ENCODE measurements at regions not wholly inside any gene's neighbourhood (a gene's known extent, or its start where the extent isn't known, plus 50 kb on each side); places are given as distances from the start of the nearest gene placed in this dataset.

GRCh38 chr13:39892721-39893685 is 237.5 kb downstream of the COG6 start:
- TF ChIP-seq CTCF (IDR thresholded peaks at IDR 0.05; ENCODE audit: low read depth, low read length) = no peak
- no peak for DNase-seq (ENCODE audit: extremely low read depth, low read depth)

DNA sequence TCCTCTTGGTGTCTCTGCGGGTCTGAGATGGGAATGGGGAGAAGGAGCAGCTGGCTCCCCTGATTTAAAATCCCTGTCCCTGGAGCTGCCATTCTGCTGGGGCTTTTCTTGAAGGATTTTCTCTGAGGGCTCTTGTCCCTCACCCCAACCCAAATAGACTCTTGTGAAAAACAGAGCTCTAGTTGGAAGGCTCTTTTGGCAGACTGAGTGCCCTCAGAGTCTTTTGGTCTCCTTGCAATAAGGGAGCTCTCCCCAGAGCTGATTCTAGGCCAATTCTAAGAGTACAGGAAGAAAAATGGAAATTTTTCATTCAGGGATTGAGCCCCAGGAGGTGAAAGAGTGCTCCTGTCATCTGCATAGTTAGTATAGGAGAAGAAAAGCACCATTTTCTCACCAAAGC is 238.3 kb downstream of the COG6 start:
- TF ChIP-seq CTCF (IDR thresholded peaks at IDR 0.05; ENCODE audit: low read depth, low read length) = no peak
- DNase-seq (ENCODE audit: extremely low read depth, low read depth) = no peak

DNA sequence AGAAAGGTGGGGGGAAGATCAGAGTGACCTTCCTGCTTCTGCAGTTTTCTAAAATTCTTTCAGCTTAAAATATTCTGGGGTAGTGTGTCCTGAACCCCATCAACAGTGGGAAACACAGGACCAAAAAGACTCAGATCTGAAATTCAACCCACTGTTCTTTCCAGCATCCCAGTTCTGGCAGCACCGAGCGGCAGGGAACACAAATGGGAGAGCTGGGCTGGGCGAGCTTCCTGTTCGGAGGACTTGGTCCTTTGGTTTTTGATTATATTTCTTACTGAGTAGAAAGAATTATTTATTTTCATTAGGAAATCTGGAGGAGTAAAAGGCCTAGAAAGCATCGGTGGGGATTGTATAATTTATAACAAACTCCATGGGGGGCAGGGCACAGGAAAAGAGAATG is 239.1 kb downstream of the COG6 start:
- no peak for TF ChIP-seq CTCF (IDR thresholded peaks at IDR 0.05; ENCODE audit: low read depth, low read length)
- DNase-seq (ENCODE audit: extremely low read depth, low read depth) = no peak

- DNase-seq (ENCODE audit: extremely low read depth, low read depth) = no peak
- no peak for TF ChIP-seq CTCF (IDR thresholded peaks at IDR 0.05; ENCODE audit: low read depth, low read length)
Measured at GRCh38 chr13:39895254-39895653, 239.8 kb downstream of the COG6 start.

DNA sequence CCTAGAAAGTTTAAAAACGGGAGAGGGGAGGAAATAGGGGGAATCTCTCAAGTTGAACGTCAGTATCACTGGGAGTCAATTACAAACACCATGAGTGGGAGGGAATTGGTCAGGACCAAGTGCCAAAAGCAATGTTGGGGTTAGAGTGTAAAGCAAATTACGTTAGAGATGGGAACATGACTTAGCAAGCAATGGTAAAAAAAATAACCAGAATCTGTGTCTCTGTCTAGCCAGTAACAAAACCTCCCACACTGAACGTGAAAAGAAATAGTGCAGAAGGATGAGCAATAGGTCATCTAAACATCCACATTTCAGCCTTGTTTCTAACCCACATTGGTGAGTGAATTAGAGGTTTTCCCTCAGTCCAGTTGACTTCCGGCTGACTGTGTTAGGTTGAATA is 242.2 kb downstream of the COG6 start:
- no peak for TF ChIP-seq CTCF (IDR thresholded peaks at IDR 0.05; ENCODE audit: low read depth, low read length)
- DNase-seq (ENCODE audit: extremely low read depth, low read depth) = no peak

DNA sequence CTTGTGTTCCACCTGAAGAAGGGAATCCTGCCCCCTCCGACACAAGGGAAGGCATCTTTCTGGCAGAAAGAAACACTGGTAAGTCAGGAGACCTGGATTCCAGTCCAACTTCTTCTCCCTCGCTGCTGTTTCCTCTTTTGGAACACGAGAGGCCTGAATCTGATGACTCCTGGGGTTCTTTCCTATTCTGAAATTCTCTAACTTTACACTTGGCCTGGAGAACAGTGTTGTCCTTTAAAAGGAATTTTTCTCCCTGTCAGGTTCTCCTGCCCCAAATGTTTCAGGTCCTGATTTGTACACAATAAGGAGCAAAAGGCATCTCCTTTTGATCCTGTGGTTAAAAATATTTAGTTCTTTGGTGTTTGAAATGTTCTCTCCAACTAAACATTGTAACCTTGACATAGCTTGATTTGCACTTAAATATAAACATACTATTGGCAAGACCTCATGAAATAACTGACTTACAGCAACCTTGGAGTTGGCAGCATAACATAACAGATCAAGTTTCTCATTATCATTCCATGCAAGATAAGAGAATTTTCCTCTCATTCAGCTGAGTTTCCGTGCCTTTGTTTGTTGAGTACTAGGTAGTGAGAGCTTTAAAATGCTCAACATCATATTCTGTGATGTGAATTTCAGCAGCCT is 244.8 kb downstream of the COG6 start:
- no peak for TF ChIP-seq CTCF (IDR thresholded peaks at IDR 0.05; ENCODE audit: low read depth, low read length)

DNA sequence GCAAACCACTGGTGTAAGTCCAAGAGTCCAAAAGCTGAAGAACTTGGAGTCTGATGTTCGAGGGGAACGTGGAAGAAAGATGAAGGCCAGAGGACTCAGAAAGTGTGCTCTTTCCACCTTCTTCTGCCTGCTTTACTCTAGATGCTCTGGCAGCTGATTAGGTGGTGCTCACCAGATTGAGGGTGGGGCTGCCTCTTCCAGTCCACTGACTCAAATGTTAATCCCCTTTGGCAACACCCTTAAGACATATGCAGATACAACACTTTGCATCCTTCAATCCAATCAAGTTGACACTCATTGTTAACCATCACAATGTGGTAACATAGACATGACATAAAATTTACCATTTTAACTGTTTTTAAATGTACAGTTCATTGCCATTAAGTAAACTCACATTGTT is 249.5 kb downstream of the COG6 start:
- DNase-seq (ENCODE audit: extremely low read depth, low read depth) = no peak
- TF ChIP-seq CTCF (IDR thresholded peaks at IDR 0.05; ENCODE audit: low read depth, low read length) = no peak

More for the DNA sequence above, 244.8 kb downstream of the COG6 start:
- no peak for DNase-seq (ENCODE audit: extremely low read depth, low read depth)
